ENCODE measurements at regions not wholly inside any gene's neighbourhood (a gene's known extent, or its start where the extent isn't known, plus 50 kb on each side); places are given as distances from the start of the nearest gene placed in this dataset.

- DNase-seq: no peak
Measured at GRCh38 chrX:4841216-4841745, 1127.8 kb upstream of the PRKX start.

- DNase-seq: no peak
Measured at GRCh38 chrX:4831574-4831973, 1118.1 kb upstream of the PRKX start.

DNA sequence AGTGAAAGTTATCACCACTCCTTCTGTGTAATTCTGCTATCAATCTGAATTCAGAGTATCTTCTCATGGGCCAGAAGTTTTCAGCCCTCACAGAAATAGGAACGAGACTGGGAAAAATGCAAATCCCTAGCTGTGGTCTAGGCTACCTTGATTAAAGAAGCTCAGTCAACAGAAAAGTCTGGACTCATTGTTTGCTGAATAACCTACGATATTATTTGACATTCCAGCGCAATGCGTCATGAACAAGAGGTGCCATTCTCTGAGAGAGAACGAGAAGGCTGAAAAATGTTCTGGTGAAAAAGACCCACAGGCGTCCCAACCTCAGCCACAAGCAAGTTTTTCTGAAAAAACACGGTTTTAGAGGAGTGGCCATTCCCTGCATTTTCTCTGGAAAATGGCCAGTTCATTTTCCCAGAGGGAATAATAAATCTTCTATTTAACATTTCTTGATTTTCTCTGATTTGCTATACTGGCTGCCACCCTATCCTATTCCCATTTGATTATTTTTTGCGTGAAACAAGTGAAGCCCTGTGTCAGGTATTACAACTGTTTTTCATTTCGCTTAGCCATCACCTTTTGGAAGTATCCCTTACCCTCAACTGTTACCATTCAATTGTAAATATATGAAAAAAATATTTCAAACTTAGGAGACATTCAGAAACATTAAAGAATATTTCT lies 1117.6 kb upstream of the PRKX start:
- no peak for DNase-seq

DNA sequence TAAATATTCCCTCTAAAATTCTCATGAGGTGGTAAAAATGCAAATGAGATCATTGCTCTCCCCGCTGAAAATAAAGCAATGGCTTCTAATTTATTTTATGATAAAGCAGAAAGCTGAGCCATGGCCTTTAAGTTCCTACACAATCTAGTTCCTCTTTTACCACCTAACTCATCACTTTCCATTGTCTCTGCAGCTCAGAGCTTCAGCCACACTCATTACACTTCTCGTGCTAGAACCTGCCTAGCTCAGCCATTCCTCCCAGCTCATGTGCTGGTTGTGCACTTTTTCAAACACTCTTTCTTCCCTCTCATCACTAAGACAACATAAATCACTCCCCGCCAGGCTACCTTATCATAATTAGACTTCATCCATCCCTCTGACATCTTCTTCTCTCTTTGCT lies 1112.1 kb upstream of the PRKX start:
- no peak for DNase-seq

GRCh38 chrX:4809571-4809970 lies 1096.1 kb upstream of the PRKX start:
- no peak for DNase-seq

DNA sequence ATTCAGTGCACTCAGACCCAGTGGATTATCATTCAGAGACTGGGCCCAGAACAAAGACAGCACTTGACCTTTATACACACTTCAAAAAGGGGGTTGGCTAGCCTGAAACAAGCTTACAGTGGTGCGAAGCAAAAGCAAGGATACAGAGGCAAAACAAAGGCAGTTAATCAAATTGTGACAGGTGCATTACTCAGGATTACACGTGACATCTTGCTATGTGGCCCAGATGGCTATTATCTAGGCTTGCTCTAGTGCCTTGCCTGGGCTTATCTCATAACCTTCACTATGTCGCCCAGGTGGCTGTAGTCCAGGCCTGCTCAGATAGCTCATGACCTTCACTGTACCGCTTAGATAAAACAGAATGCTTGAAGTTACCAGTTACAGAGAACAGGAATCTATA lies 1092.1 kb upstream of the PRKX start:
- DNase-seq: no peak

GRCh38 chrX:4800756-4801155 lies 1087.3 kb upstream of the PRKX start:
- no peak for DNase-seq

DNA sequence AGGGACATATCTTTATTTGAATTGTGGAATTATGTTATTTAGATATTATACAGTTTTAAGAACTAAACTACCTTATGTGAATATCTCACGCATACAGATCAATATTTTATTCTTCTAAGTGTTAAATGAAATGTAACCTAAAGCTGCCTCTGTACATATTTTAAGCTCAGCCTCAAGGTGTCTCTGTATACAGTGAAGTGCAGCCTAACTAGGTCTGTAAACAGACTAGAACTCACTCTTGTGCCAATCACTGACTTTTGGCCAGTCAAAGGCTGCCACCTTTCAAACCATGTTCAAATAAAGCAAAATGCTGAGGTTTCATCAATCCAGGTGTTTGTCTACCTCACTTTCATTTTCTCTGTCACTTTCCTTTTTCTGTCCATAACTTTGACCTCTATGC lies 1074.5 kb upstream of the PRKX start:
- DNase-seq: no peak

DNA sequence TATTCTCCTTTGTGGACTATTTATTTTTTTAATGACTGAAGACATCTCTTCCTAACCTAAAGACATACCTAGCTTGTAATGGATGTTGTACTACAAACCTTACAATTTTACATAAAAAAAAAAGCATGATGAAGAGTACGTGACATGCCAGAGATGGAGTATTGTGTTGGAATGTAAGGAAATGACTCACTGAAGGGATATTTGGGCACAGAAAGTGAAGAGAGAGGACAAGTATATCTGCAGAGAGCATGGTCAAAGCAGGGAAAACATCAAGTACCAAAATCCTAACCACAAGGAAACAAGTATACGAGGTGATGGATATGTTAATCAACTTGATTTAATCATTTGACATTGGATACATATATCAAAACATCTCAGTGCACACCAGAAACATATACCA lies 1051.4 kb upstream of the PRKX start:
- no peak for DNase-seq

GRCh38 chrX:4762196-4762595 lies 1048.7 kb upstream of the PRKX start:
- DNase-seq: no peak

DNA sequence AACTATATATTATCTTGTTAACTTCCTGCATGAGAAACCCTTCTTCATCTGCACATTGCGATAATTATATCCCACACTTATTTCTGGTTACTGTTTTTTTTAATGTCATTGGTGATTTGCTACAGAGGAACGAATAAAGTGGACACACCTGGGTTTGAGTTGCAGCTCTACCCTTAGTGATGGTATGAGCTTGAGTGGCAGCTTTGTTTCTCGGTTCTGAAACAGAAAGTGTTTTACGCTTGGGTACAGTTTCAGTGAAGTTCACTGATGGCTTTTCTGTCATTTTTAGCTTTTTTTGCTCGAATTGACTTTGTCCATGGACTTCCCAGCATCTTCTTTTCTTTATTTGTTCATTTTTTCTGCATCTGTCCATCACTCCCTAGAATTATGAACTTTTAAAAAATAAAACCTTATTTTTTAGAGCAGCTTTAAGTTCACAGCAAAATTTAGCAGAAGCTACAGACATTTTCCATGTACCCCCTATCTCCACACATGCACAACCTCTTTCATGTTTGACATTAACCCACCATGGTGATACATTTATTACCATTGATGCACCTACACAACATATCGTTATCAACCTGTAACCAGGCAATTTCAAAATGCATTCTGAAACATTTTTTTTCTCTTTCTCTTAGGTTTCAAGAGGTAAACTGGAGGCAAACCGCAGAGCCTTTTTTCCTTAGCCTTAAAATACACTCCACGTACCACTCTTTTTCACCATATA lies 1041.6 kb upstream of the PRKX start:
- DNase-seq: no peak

- DNase-seq: no peak
Measured at GRCh38 chrX:4741024-4741423, 1027.6 kb upstream of the PRKX start.

GRCh38 chrX:4735299-4735698 lies 1021.9 kb upstream of the PRKX start:
- no peak for DNase-seq

- no peak for DNase-seq
Measured at GRCh38 chrX:4710618-4711433, 997.4 kb upstream of the PRKX start.

DNA sequence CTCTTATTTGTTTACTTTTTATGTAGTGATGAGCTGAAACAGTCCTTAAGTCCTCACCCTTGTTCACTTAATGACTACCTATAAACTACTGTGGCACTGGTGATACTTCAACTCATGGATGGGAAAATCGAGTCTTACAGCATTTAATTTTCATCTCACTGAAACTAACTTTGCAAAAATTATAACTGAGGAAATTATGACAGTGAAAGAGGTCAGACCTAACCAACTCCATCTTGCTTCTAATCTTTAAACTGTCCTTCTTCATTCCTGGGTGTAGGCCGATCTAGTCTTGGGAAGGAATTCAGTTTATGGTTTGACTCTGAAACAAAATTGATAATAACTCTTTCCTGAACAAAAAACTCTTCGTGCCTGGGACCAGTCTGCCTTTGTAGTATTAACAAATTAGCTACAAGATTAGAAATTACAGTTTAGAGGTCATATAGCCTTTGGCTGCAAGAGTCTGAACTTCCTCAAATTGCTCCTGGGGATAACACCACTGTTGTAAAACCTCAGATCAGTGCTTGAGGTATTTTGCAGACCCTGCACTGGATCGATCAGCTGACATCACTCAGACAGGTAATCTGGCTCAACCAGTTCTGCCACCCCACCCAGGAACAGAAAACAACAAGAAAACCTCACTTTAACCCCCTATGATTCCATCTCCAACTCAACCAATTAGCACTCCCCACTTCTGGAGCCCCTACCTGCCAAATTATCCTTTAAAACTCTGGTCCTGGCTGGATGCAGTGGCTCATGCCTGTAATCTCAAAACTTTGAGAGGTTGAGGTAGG lies 995.7 kb upstream of the PRKX start:
- DNase-seq: no peak

DNA sequence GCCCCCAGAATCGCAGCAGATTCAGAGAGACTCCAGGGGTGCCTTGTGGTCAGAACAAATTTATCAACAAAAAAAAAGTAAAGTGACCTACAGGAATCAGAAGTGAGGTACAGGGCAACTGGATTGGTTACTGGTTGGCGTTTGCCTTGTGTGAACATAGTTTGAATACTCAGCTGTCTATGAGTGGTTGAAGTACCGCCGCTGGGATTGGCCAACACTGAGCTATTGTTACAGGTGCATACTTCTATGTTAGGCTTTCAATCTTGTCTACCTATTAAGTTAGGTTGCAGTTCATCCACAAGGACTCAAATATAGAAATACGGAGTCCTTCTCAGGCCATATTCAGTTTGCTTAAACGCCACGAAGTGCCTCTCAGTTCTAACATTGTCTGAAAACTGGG lies 993.5 kb upstream of the PRKX start:
- no peak for DNase-seq

DNA sequence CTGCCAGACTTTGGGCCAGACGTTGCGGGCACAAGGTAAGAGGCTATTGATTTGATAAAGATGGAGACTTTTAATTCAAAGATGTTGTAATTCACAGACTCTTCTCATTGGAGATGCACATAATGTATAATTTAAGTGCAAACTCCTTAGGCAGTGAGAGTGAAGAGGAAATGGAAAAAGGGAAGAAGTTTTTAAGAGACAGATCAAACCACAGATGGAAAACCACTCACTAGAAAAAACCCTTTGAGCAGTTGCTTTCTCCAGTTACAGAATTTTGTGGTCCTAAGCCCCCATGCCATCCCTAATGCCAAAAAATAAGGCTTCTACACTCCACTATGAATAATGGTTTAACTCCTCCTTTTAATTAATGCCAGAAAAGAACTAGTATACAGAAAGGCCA lies 977.1 kb upstream of the PRKX start:
- no peak for DNase-seq

- DNase-seq: no peak
Measured at GRCh38 chrX:4682636-4683035, 969.2 kb upstream of the PRKX start.

GRCh38 chrX:4675686-4676300 lies 962.3 kb upstream of the PRKX start:
- no peak for DNase-seq

- no peak for DNase-seq
Measured at GRCh38 chrX:4674028-4674782, 960.8 kb upstream of the PRKX start.

GRCh38 chrX:4671344-4671743 lies 957.9 kb upstream of the PRKX start:
- no peak for DNase-seq

DNA sequence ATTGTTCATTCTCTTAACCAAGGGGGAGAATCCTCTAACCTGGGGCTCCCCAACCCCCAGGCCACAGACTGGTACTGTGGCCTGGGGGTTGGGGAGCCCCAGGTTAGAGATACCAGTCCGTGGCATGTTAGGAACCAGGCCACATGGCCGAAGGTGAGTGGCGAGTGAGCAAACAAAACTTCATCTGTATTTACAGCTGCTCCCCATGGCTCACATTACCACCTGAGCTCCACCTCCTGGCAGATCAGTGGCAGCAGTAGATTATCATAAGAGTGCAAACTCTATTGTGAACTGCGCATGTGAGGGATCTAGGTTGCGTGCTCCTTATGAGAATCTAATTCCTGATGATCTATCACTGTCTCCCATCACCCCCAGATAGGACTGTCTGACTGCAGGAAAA lies 957.2 kb upstream of the PRKX start:
- no peak for DNase-seq
